Skeletal muscle satellite cell (primary cell): ENCODE measurements at regions not wholly inside any gene's neighbourhood (a gene's known extent, or its start where the extent isn't known, plus 50 kb on each side); places are given as distances from the start of the nearest gene placed in this dataset.
"Not testable (repeated sequence)": the region's sequence is repeated elsewhere in the genome, so short reads cannot be mapped to it uniquely, and the experiment has no call there.

Experiments
- H3K27me3 ChIP-seq: 2 replicates; pipeline ENCODE4 v1.7.0; 2013; ENCODE audit warnings: low read length; ENCODE audit not compliant: control insufficient read depth, insufficient read depth
- H3K36me3 ChIP-seq: 2 replicates; pipeline ENCODE4 v1.7.0; 2013; ENCODE audit warnings: mild to moderate bottlenecking, control low read depth, low read length; ENCODE audit not compliant: insufficient read depth
- H3K4me1 ChIP-seq: 2 replicates; pipeline ENCODE4 v1.7.0; 2013; ENCODE audit warnings: low read length; ENCODE audit not compliant: control insufficient read depth, insufficient read depth
- H3K4me2 ChIP-seq: 2 replicates; pipeline ENCODE4 v1.7.0; 2013; ENCODE audit warnings: mild to moderate bottlenecking, low read length
- H3K4me3 ChIP-seq: 2 replicates; pipeline ENCODE4 v1.7.0; 2013; ENCODE audit warnings: low read length
- H3K9ac ChIP-seq: 2 replicates; pipeline ENCODE4 v1.7.0; 2013; ENCODE audit warnings: mild to moderate bottlenecking, low read depth, low read length, moderate library complexity
- H3K9me3 ChIP-seq: replicated peaks from 2 replicates; pipeline ENCODE4 v1.7.0; 2013; ENCODE audit warnings: mild to moderate bottlenecking, control low read depth, low read length

DNA sequence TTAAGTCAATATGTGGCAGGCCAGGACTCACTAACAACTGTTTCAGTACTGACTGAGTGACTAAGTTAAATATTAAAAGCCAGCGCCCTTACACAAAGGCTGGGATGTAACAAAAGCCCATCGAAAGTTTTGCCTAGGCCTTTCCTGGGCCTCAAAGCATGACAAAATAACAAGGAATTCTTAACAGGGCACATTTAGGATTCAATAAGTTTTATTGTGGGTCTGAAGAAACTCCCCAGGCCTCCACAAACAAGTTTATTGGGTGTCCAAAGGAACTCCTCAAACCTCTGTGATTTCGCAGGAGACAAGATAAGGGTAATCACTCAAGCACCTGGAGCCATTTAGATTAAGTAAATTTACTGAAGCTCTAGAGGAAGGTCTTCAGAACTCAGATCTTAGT lies 130.7 kb upstream of the SGCG start:
- Histone ChIP-seq H3K4me1 (no peaks in the 10 kb centered on the region), H3K9ac (no peak overlapping the region), H3K27me3 (no peaks in the 10 kb centered on the region), H3K4me2 (no peak overlapping the region), H3K9me3 (no peaks in the 10 kb centered on the region), H3K36me3 (no peaks in the 10 kb centered on the region), H3K4me3 (no peak overlapping the region)

DNA sequence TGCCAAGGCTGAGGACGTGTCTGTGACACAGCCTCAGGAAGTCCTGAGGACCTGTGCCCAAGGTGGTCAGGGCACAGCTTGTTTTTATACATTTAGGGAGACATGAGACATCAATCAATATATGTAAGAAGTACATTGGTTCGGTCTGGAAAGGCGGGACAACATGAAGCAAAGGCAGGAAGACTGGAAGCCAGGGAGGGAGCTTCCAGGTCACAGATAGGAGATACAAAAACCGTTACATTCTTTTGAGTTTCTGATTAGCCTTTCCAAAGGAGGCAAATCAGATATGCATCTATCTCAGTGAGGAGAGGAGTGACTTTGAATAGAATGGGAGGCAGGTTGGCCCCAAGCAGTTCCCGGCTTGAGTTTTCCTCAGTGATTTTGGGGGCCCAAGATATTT lies 127.1 kb upstream of the SGCG start:
- not testable (repeated sequence) for H3K36me3 ChIP-seq, H3K4me3 ChIP-seq, H3K9ac ChIP-seq, H3K27me3 ChIP-seq, H3K4me1 ChIP-seq, H3K4me2 ChIP-seq, H3K9me3 ChIP-seq

DNA sequence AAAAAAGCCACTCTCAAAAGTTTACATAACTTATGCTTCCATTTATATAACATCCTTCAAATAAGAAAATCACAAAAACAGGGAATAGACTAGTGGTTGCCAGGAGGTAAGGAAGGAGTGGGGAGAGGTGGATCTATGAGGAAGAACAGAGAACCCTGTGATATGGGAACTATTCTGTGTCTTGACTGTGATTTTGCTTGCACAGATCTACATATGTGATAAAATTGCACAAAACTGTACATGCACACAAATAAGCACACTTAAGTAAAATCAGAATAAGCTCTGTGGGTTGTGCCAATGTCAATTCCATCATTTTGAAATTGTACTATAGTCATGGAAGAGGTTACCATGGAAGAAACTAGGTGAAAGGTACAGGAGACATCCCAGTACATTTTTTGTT lies 121.6 kb upstream of the SGCG start:
- Histone ChIP-seq H3K9me3 (no peaks in the 10 kb centered on the region), H3K36me3 (no peaks in the 10 kb centered on the region), H3K9ac (no peak overlapping the region), H3K4me3 (no peak overlapping the region), H3K4me1 (no peaks in the 10 kb centered on the region), H3K4me2 (no peak overlapping the region), H3K27me3 (no peaks in the 10 kb centered on the region)

DNA sequence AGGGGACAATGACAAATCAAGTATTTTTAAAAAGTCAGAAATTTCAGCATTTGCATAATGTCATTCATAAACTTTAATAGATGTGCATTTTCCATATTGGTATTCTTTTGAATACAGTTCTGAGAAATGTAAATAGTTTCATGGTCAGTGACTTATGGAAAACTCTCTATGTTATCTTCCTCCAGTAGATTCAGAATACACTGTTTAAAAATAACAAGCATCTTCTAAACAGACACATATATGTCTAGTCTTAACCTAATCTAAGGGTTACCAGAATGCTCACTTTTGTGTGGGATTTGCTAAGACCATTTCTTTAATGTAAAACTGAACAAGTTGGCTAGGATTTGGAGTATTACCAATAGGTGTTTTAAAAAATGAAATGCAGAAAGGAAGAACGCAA lies 119.8 kb upstream of the SGCG start:
- no peaks in the 10 kb centered on the region for H3K9me3 ChIP-seq
- H3K4me2 ChIP-seq = no peak overlapping the region
- no peaks in the 10 kb centered on the region for H3K4me1 ChIP-seq
- no peak overlapping the region for H3K4me3 ChIP-seq
- no peaks in the 10 kb centered on the region for H3K36me3 ChIP-seq
- H3K9ac ChIP-seq = no peak overlapping the region
- no peaks in the 10 kb centered on the region for H3K27me3 ChIP-seq

DNA sequence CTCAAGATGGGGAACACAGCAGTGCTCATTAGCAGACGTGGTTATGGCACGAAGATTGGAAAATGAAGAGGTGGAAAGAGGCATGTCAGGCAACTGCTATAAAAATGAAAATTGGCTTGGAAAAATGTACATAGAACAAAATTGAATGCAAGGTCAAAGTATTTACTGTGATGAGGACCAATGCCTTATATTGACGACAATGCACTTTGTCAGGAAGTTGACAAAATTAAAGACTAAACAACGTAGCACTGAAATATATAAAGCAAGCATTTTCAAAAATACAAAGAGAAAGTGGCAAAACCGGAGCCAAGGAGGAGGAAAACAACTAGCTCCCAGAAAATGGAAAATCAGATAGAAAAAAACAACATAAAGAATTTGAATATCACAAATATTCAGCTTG lies 113.7 kb upstream of the SGCG start:
- no peak overlapping the region for H3K4me3 ChIP-seq
- H3K4me2 ChIP-seq = no peak overlapping the region
- peaks cover 9% of the 10 kb centered on the region for H3K4me1 ChIP-seq
- no peaks in the 10 kb centered on the region for H3K27me3 ChIP-seq
- H3K9ac ChIP-seq = no peak overlapping the region
- H3K9me3 ChIP-seq = no peaks in the 10 kb centered on the region
- no peaks in the 10 kb centered on the region for H3K36me3 ChIP-seq

DNA sequence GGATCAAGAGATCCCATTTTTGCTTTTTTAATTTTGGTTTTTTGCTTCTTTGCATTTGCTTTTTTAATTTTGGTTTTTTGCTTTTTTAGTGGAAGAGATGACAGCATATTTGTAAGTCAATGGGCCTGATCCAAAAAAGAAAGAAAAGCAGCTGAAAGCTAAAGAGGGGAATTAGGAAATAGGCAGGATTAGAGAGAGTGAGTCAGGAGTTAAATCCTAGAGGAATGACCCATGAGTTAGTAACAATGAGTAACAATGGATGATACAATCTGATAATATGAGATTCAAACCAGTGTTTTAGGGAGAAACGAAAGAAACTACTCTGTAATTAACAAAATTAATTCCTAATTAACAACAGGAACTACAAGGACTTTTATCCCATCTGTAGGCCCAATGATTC lies 111.2 kb upstream of the SGCG start:
- H3K4me2 ChIP-seq = peak overlapping the region; percentile 58
- H3K9ac ChIP-seq = peak overlapping the region; percentile 35
- no peaks in the 10 kb centered on the region for H3K36me3 ChIP-seq
- H3K4me1 ChIP-seq = peaks cover 11% of the 10 kb centered on the region
- peaks cover under 1% of the 10 kb centered on the region for H3K27me3 ChIP-seq
- H3K9me3 ChIP-seq = no peaks in the 10 kb centered on the region
- H3K4me3 ChIP-seq = peak overlapping the region; percentile 4

DNA sequence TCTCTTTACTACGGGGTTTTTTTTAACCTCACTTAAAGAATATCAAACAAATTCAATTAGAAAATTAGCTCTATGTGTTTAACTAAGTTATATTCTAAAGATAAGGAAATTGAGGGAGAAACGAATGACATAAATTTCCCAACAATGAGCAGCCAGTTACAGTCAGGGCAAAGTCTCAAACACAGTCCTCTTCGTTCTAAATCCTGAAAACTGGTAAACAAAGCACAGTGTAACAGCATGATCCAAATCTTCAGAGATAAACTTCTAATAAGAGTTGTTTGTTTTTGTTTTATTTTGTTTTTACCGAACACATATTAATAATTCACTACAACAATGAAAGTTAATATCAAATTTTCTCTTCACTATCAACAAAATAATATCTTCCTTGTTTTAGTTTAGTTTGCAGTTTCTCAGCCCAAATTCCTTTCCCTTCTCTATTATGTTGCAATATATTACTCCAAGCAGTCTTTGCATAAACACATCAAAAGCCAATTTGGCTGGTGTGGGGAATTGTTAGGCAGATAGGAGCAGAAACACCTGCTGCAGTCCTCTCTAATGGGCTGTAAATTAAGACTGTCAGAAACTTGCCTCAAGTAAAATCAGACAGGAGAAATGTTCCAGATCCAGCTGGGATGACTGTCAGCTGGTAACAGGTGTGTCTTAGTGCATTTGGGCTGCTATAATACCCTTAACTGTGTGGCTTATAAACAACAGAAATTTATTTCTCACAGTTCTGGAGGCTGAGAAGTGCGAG lies 106.5 kb upstream of the SGCG start:
- Histone ChIP-seq H3K9ac (no peak overlapping the region), H3K9me3 (no peaks in the 10 kb centered on the region), H3K36me3 (no peaks in the 10 kb centered on the region), H3K4me3 (no peak overlapping the region), H3K4me2 (no peak overlapping the region), H3K4me1 (peaks cover 10% of the 10 kb centered on the region), H3K27me3 (peaks cover 3% of the 10 kb centered on the region)

DNA sequence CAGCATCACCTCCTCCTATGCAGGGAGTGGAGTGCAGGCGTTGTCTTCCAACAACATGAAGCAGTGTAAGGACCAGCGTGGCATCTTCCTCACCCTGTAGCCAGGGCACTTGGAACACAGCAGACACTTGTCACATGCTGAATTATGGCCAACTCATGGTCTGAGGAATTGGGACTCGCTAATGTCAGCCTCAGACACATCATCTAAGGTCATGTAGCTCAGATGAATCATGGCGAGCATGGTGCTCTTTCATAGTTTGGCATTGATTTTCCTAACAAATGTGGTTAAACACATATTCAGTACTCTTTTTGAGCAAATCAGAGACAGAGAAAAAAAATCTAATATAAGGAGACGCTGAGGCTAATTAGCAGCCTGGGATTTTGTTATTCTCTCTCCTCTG lies 99.6 kb upstream of the SGCG start:
- no peaks in the 10 kb centered on the region for H3K36me3 ChIP-seq
- no peak overlapping the region for H3K4me2 ChIP-seq
- no peaks in the 10 kb centered on the region for H3K27me3 ChIP-seq
- H3K4me1 ChIP-seq = no peaks in the 10 kb centered on the region
- no peaks in the 10 kb centered on the region for H3K9me3 ChIP-seq
- no peak overlapping the region for H3K9ac ChIP-seq
- H3K4me3 ChIP-seq = no peak overlapping the region

DNA sequence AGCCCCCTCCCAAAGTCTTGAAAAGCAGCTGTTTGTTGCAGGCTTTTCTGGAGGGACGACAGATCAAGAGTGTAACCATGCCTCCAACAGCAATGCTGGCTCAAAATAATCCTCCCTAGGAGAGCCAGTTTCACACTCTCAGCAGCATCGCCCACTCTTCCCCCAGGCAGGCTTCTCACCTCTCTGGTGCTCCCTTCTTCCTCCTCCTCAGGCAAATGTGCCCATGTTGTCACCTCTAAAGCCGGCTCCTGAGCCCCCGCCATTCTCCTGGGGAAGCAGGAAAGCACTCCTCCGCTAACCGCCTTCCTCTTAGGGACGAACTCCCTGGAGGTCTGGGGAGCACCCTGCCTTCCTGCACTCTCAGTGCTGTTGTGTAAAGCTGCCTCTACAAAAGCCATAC lies 98.9 kb upstream of the SGCG start:
- Histone ChIP-seq H3K4me2 (no peak overlapping the region), H3K27me3 (no peaks in the 10 kb centered on the region), H3K9ac (no peak overlapping the region), H3K9me3 (no peaks in the 10 kb centered on the region), H3K4me1 (no peaks in the 10 kb centered on the region), H3K4me3 (no peak overlapping the region), H3K36me3 (no peaks in the 10 kb centered on the region)

DNA sequence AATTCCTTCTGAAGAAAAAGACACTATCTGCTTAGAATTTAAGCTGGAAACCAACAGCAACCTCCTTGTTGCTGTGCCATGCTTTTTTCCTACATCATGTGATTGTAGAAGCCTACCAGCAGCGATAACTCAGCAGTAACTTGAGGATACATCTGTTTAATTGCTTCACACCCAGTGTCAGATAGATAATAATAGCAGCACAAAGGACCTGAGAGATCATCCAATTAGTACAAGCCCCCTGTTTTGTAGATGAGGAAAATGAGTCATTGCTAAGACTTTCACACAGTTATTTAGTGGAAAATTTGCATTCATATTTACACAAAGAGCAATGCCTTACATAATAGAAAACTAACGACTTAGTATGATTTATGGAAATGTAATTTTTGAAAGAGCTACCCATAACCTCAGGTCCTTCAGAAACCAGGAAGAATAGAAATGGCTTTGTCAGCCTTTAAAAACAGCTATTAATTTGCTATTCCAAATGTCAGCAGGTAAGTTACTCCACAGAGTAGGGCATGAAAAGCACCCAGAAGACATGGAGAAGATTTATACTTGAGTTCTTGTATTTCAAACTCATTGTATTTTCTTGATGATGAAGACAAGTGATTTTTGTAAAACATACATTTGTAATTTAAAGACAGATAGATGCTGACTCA lies 93.7 kb upstream of the SGCG start:
- H3K9me3 ChIP-seq = no peaks in the 10 kb centered on the region
- no peak overlapping the region for H3K4me2 ChIP-seq

DNA sequence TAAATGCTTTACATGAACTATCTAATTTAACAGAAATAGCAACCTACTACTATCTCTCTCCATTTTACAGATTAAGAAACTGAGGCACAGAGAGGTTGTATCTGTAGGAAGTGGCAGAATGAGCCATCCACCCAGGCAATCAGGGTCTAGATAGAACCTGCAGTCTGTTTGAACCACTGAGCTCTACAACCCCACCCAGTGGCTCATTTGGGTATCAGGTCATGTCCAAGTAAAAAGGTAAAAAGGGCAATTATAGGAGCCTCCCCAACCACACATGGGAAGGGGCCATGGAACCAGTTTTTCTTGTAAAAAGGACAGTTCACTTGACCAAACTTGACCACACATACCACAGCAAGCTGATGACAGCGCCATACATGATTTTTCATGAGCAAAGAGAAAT lies 92.9 kb upstream of the SGCG start:
- no peaks in the 10 kb centered on the region for H3K4me1 ChIP-seq
- no peak overlapping the region for H3K4me2 ChIP-seq
- H3K4me3 ChIP-seq = no peak overlapping the region
- no peaks in the 10 kb centered on the region for H3K36me3 ChIP-seq
- no peak overlapping the region for H3K9ac ChIP-seq
- no peaks in the 10 kb centered on the region for H3K9me3 ChIP-seq
- H3K27me3 ChIP-seq = no peaks in the 10 kb centered on the region

More for the DNA sequence above, 93.7 kb upstream of the SGCG start:
- Histone ChIP-seq H3K27me3 (no peaks in the 10 kb centered on the region), H3K4me3 (no peak overlapping the region), H3K4me1 (no peaks in the 10 kb centered on the region), H3K9ac (no peak overlapping the region), H3K36me3 (no peaks in the 10 kb centered on the region)
